ENCODE measurements at regions not wholly inside any gene's neighbourhood (a gene's known extent, or its start where the extent isn't known, plus 50 kb on each side); places are given as distances from the start of the nearest gene placed in this dataset.

GRCh38 chr10:128735996-128736395, 609.8 kb upstream of the MKI67 start:
- WGBS, 2 donors = 78 to 84% methylated on average over 8 of the region's 8 CpGs
- no peaks in the 10 kb centered on the region for H3K36me3 ChIP-seq
- H3K27ac ChIP-seq = no peak overlapping the region
- intact Hi-C loops (cut with DNase I) = no loop called here
- DNase-seq = no peak
- H3K9me3 ChIP-seq = no peaks in the 10 kb centered on the region
- TF ChIP-seq POLR2AphosphoS5 (IDR thresholded peaks at IDR 0.05) (no peak), CTCF (IDR thresholded peaks at IDR 0.05) (no peak), POLR2A (IDR thresholded peaks at IDR 0.05) (no peak), EP300 (IDR thresholded peaks at IDR 0.05) (no peak)
- no peaks in the 10 kb centered on the region for H3K27me3 ChIP-seq
- no peaks in the 10 kb centered on the region for H3K4me1 ChIP-seq
- H3K4me3 ChIP-seq = no peak overlapping the region

GRCh38 chr10:128738386-128738915, 612.2 kb upstream of the MKI67 start:
- intact Hi-C loops (cut with DNase I) = no loop called here
- no peak for DNase-seq
- H3K27ac ChIP-seq = no peak overlapping the region
- WGBS, 2 donors = 74% methylated on average over 11 of the region's 11 CpGs
- no peaks in the 10 kb centered on the region for H3K36me3 ChIP-seq
- TF ChIP-seq EP300 (IDR thresholded peaks at IDR 0.05) = no peak
- no peak for TF ChIP-seq POLR2AphosphoS5 (IDR thresholded peaks at IDR 0.05)
- TF ChIP-seq POLR2A (IDR thresholded peaks at IDR 0.05) = no peak
- no peak for TF ChIP-seq CTCF (IDR thresholded peaks at IDR 0.05)
- no peak overlapping the region for H3K4me3 ChIP-seq
- no peaks in the 10 kb centered on the region for H3K9me3 ChIP-seq
- no peaks in the 10 kb centered on the region for H3K4me1 ChIP-seq
- peaks cover 0 to under 1% (median 0%) of the 10 kb centered on the region in 3 donors for H3K27me3 ChIP-seq

- H3K27ac ChIP-seq = no peak overlapping the region
- intact Hi-C loops (cut with DNase I) = no loop called here
- WGBS, 2 donors = 68 to 73% methylated on average over 9 of the region's 9 CpGs
These were observed 613.7 kb upstream of the MKI67 start for GRCh38 chr10:128739930-128740329.

GRCh38 chr10:128741180-128741579, 615.0 kb upstream of the MKI67 start:
- intact Hi-C loops (cut with DNase I) = no loop called here
- no peaks in the 10 kb centered on the region for H3K4me1 ChIP-seq
- H3K36me3 ChIP-seq = no peaks in the 10 kb centered on the region
- WGBS, 2 donors = 79 to 87% methylated on average over 4 of the region's 4 CpGs
- H3K27ac ChIP-seq = no peak overlapping the region
- H3K9me3 ChIP-seq = no peaks in the 10 kb centered on the region
- peaks cover 0 to 3% (median 0%) of the 10 kb centered on the region in 3 donors for H3K27me3 ChIP-seq
- no peak for TF ChIP-seq POLR2AphosphoS5 (IDR thresholded peaks at IDR 0.05)
- no peak for TF ChIP-seq CTCF (IDR thresholded peaks at IDR 0.05)
- no peak for TF ChIP-seq EP300 (IDR thresholded peaks at IDR 0.05)
- no peak for TF ChIP-seq POLR2A (IDR thresholded peaks at IDR 0.05)
- DNase-seq = no peak
- no peak overlapping the region for H3K4me3 ChIP-seq

More at GRCh38 chr10:128739930-128740329, 613.7 kb upstream of the MKI67 start:
- no peak for DNase-seq
- H3K27me3 ChIP-seq = peaks cover 0 to 3% (median 0%) of the 10 kb centered on the region in 3 donors
- no peak overlapping the region for H3K4me3 ChIP-seq
- TF ChIP-seq CTCF (IDR thresholded peaks at IDR 0.05) (no peak), POLR2A (IDR thresholded peaks at IDR 0.05) (no peak), EP300 (IDR thresholded peaks at IDR 0.05) (no peak)
- H3K36me3 ChIP-seq = no peaks in the 10 kb centered on the region
- H3K4me1 ChIP-seq = no peaks in the 10 kb centered on the region
- H3K9me3 ChIP-seq = no peaks in the 10 kb centered on the region

GRCh38 chr10:128741680-128742079, 615.5 kb upstream of the MKI67 start:
- Histone ChIP-seq H3K4me1 (no peaks in the 10 kb centered on the region), H3K27ac (no peak overlapping the region), H3K27me3 (peaks cover 0 to 3% (median 0%) of the 10 kb centered on the region in 3 donors), H3K9me3 (no peaks in the 10 kb centered on the region), H3K36me3 (no peaks in the 10 kb centered on the region), H3K4me3 (no peak overlapping the region)
- WGBS, 2 donors = 83 to 86% methylated on average over 5 of the region's 5 CpGs
- intact Hi-C loops (cut with DNase I) = no loop called here
- DNase-seq = no peak
- TF ChIP-seq EP300 (IDR thresholded peaks at IDR 0.05) = no peak
- TF ChIP-seq CTCF (IDR thresholded peaks at IDR 0.05) = no peak
- no peak for TF ChIP-seq POLR2A (IDR thresholded peaks at IDR 0.05)
- TF ChIP-seq POLR2AphosphoS5 (IDR thresholded peaks at IDR 0.05) = no peak

Measured in sigmoid colon (tissue), 6 donors.